Osteocyte (in vitro differentiated cells): ENCODE measurements at regions not wholly inside any gene's neighbourhood (a gene's known extent, or its start where the extent isn't known, plus 50 kb on each side); places are given as distances from the start of the nearest gene placed in this dataset.

Experiments
- DNase-seq: peaks from one replicate; pipeline ENCODE4 v3.0.0; 2021; ENCODE audit warnings: mixed read lengths; ENCODE audit not compliant: unreplicated experiment; ENCODE audit errors: extremely low spot score
- H3K27ac Mint-ChIP-seq: one replicate; pipeline ENCODE4 v1.8.0; 2021; ENCODE audit warnings: mild to moderate bottlenecking, mixed read lengths; ENCODE audit not compliant: unreplicated experiment
- H3K27me3 Mint-ChIP-seq: one replicate; pipeline ENCODE4 v1.8.0; 2021; ENCODE audit warnings: mixed read lengths; ENCODE audit not compliant: unreplicated experiment
- H3K36me3 Mint-ChIP-seq: one replicate; pipeline ENCODE4 v1.8.0; 2021; ENCODE audit warnings: mixed read lengths; ENCODE audit not compliant: unreplicated experiment
- H3K4me1 Mint-ChIP-seq: one replicate; pipeline ENCODE4 v1.8.0; 2021; ENCODE audit warnings: mixed read lengths; ENCODE audit not compliant: unreplicated experiment
- H3K4me3 Mint-ChIP-seq: one replicate; pipeline ENCODE4 v1.8.0; 2021; ENCODE audit warnings: mild to moderate bottlenecking, moderate library complexity, mixed read lengths; ENCODE audit not compliant: unreplicated experiment
- H3K9me3 Mint-ChIP-seq: one replicate; pipeline ENCODE4 v1.8.0; 2021; ENCODE audit warnings: mixed read lengths; ENCODE audit not compliant: unreplicated experiment
- TF ChIP-seq, protein P1 (sequence below): fragments of 200-600 bp; sonication (generic); IDR thresholded peaks from 2 replicates; pipeline ENCODE4 v1.5.0; 2021; ENCODE audit warnings: antibody characterized with exemption, mild to moderate bottlenecking, moderate library complexity

- no peak for DNase-seq
- H3K4me3 Mint-ChIP-seq: no peak overlapping the region
- TF ChIP-seq, protein P1, sequence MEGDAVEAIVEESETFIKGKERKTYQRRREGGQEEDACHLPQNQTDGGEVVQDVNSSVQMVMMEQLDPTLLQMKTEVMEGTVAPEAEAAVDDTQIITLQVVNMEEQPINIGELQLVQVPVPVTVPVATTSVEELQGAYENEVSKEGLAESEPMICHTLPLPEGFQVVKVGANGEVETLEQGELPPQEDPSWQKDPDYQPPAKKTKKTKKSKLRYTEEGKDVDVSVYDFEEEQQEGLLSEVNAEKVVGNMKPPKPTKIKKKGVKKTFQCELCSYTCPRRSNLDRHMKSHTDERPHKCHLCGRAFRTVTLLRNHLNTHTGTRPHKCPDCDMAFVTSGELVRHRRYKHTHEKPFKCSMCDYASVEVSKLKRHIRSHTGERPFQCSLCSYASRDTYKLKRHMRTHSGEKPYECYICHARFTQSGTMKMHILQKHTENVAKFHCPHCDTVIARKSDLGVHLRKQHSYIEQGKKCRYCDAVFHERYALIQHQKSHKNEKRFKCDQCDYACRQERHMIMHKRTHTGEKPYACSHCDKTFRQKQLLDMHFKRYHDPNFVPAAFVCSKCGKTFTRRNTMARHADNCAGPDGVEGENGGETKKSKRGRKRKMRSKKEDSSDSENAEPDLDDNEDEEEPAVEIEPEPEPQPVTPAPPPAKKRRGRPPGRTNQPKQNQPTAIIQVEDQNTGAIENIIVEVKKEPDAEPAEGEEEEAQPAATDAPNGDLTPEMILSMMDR: no peak
- peaks cover 34% of the 10 kb centered on the region for H3K4me1 Mint-ChIP-seq
- H3K9me3 Mint-ChIP-seq: no peaks in the 10 kb centered on the region
- no peaks in the 10 kb centered on the region for H3K27me3 Mint-ChIP-seq
- H3K36me3 Mint-ChIP-seq: no peaks in the 10 kb centered on the region
- H3K27ac Mint-ChIP-seq: no peak overlapping the region
These were observed 336.6 kb downstream of the SIPA1L2 start for GRCh38 chr1:232293361-232293760.

DNA sequence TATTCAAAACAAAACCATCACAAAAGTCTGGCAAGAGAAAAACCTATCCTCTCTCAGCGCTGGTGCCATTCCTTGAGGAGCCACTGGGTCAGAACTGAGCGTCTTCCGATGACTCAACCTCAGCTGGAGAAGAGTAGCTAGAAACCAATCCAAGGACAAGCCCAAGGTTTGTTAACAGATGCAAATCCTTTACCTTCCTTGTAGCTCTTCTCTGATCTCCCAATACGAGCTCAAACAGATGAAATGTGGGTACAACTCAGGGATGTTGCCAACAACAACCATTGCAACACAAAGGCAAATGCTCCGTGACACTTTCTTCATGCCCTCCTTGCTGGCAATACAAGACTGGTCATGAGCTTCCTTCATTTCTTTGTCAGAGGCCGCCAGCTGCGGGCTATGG lies 337.1 kb downstream of the SIPA1L2 start:
- no peak for DNase-seq
- Mint-ChIP-seq H3K36me3 (no peaks in the 10 kb centered on the region), H3K4me1 (peaks cover 39% of the 10 kb centered on the region), H3K27ac (peak overlapping the region; percentile 63), H3K9me3 (no peaks in the 10 kb centered on the region), H3K4me3 (no peak overlapping the region), H3K27me3 (no peaks in the 10 kb centered on the region)
- TF ChIP-seq, protein P1: no peak

DNA sequence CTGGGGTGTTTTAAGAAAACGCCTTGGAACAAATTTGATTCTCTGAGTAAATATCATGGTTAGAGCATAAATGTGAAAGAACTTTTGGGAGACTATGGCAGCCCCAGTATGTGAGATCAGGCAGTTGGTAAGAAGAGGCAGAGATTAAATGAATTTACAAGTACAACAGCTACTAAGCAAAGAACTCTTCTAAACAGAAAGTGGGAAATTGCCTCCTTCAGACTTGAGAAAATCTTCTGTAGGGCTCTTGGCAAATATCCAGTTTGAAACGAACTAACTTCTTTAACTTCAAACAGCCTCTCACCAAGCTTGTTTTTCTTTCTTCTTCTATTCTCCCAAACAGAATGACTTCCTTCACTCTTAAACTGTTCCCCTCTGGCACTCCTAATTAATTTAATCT lies 337.7 kb downstream of the SIPA1L2 start:
- Mint-ChIP-seq H3K27me3 (no peaks in the 10 kb centered on the region), H3K36me3 (no peaks in the 10 kb centered on the region), H3K27ac (peak overlapping the region; percentile 63), H3K4me3 (peak overlapping the region; percentile 28), H3K9me3 (no peaks in the 10 kb centered on the region), H3K4me1 (peaks cover 42% of the 10 kb centered on the region)
- TF ChIP-seq, protein P1: no peak
- no peak for DNase-seq

GRCh38 chr1:232291681-232292080 lies 338.3 kb downstream of the SIPA1L2 start:
- TF ChIP-seq, protein P1: no peak
- Mint-ChIP-seq H3K4me3 (no peak overlapping the region), H3K9me3 (no peaks in the 10 kb centered on the region), H3K27ac (peak overlapping the region; percentile 63), H3K4me1 (peaks cover 42% of the 10 kb centered on the region), H3K36me3 (no peaks in the 10 kb centered on the region), H3K27me3 (no peaks in the 10 kb centered on the region)
- DNase-seq: no peak

DNA sequence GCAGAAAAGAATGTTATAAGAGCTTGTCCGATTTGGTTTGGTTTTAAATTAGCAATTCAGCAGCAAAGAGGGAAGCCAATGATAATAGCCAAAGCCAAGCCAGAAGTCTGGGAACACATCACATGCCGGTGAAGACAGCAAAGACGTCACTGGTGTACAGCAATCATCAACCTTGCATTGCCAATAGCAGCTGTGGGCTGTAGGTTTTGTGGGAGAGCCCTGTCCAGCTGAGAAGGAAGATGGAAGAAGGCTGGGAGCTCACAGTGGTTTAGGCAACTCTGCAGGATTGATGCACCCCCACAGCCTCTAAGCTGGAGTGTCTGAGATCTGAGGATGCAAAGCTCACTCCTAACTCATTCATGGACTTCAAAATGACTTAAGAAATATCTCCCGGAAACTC lies 338.7 kb downstream of the SIPA1L2 start:
- peak overlapping the region; percentile 21 for H3K27ac Mint-ChIP-seq
- H3K4me3 Mint-ChIP-seq: no peak overlapping the region
- H3K9me3 Mint-ChIP-seq: no peaks in the 10 kb centered on the region
- no peak for DNase-seq
- TF ChIP-seq, protein P1: no peak
- H3K27me3 Mint-ChIP-seq: no peaks in the 10 kb centered on the region
- H3K4me1 Mint-ChIP-seq: peaks cover 42% of the 10 kb centered on the region
- H3K36me3 Mint-ChIP-seq: no peaks in the 10 kb centered on the region
